HG03439 (cell line): ENCODE measurements at regions not wholly inside any gene's neighbourhood (a gene's known extent, or its start where the extent isn't known, plus 50 kb on each side); places are given as distances from the start of the nearest gene placed in this dataset.

Source experiments
- ATAC-seq: cut with Tn5 transposase; IDR thresholded peaks from one replicate; pipeline ENCODE4 v1.9.1; 2021; ENCODE audit warnings: mild to moderate bottlenecking, moderate library complexity; ENCODE audit not compliant: unreplicated experiment

DNA sequence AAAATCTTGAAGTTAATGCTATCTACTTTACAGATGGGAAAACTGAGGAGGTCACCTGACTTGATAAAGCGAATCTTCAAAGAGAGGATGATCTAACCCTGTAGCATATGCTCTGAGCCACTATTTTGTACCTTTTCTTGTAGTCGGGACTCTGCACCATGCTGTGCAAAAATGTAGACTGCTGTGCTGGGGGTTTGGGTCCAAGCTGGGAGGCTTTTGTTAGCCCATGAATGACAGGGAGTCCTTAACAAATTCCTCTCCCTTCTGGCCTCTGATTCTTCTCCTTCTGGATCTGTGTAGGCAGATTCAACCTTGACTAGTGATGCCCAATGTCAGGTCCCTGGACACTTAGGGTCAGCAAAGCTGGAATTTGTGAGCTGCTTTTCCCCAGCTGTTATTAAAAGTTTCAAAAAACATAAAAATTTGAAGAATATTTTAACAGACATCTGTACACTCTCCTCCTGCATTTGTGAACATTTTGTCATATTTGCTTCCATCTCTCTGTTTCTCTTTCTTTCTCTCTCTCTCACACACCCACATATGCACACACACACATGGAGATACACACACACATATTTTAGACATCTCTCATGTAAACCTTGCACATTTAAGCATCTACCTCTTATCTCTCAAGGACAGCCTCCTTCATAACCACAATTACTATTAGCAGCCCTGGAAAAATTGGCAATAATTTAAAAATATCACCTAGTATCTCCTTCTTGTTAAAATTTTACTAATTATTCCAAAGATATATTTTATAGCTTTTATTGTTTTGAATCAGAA is 335.0 kb upstream of the TRIB2 start:
- ATAC-seq = no peak

DNA sequence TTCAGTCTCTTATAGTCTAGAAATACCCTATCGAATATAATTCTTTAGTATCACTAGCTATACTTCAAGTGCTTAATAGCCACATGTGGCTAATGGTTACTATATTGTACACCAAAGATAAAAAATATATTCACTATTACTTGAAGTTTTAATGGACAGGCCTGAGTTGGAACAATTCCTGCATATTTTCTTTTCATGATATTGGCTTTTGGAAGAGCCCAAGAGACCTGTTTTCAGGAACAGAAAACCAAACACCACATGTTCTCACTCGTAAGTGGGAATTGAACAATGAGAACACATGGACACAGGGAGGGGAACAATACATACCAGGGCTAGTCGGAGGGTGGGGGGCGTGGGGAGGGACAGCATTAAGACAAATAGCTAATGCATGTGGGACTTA is 334.4 kb upstream of the TRIB2 start:
- ATAC-seq = no peak

DNA sequence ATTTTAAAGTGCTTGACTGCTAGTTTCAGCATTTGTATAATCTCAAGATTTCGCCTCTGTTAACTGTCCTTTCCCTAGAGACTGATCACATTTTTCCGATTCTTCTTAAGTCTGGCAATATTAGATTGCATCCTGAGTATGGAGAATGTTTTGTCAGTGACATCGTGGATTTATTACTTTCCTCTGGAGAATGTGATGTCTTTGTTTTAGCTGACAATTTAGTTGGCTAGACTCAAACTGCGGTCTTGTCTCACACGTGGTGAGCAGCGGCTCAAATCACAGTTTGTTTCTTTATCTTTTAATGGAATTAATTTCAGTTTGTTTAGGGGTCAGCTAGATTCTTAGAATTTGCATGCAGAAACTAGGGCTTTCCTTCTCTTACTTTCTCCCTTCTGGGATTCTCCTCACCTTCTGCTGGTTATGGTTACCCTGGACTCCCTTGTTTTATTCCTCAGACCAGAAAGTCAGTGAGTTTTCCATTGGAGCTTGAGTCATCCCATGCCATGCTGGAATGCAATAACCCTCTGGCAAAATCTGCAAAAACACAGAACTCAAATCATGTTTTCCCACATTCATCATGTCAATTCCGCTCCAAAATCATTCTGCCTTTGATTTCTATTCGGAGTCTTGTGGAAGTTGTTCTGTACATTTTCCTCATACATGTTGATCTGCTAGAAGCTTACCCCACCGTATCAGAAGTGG is 327.2 kb upstream of the TRIB2 start:
- no peak for ATAC-seq

DNA sequence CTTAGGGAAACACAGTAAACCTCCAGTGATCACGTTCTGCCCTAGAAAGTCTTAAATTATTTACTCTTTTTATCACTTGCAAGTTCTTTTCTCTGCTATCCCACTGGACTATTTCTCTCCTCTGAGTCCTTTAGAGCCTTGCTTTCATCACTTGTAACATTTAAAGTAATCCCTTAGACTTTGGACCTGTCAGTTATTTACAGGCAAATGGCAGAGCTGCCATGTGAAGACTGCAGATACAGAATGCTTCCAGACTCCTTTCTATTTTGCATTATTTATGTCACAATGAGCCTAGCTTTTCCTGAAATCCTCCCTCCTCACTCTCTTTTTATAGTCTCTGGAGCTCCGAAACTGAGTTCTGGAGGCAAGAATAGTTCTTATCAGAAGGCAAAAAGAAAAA is 325.6 kb upstream of the TRIB2 start:
- ATAC-seq = no peak

DNA sequence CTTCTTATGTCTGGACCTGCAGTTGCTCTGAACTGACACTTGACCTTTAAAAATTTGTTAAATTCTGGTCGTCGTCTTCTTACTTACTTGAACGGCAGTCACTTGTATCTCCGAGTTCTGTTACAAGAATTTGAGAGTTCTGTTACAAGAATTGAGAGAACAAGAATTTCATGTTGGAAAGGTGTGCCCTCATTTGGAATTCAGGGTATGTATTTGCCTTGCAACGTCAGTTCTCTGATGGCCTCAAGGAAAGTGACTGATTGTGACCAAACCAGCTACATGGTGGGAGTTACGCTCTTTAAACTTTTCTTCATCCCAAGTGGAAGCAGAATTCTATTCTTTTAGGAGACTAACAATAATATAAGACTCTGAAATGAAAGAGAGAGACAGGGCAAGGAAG is 320.0 kb upstream of the TRIB2 start:
- ATAC-seq = no peak

DNA sequence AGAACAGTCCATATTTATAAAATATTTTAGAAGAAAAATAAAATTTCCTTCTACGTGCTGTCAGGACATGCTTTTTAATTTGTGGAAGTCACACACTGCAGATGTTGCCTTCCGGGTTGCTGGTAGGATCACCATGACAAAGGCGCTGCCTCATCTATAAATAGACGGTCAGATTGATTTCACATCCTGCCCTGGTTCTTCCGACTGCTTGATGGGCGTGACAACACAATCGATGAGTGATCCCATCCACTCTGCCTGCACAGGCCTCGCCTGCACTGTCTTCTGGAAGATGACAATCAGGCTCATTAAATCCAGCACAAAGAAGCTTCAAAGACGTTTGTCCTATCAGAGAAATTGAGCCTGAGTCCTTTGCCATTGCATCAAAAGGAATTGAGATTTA is 318.9 kb upstream of the TRIB2 start:
- no peak for ATAC-seq

DNA sequence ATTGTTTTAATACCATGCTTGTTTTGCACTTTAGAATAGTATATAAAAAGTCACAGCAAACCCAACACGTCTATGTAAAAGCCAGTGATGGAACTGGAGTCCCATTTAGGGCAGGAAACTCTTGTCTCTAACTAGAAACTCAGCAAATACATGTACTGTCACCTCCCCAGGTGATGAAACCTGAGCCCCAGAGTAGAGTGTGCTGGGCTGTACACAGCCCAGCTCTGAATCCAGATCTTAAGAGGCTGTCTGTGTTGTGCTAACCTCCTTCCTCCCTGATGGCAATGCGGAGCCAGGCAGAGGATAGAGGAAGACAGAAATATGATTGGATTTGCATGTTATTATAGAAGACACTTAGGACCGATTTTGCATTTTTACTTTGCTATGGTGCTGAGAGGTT is 317.5 kb upstream of the TRIB2 start:
- no peak for ATAC-seq

DNA sequence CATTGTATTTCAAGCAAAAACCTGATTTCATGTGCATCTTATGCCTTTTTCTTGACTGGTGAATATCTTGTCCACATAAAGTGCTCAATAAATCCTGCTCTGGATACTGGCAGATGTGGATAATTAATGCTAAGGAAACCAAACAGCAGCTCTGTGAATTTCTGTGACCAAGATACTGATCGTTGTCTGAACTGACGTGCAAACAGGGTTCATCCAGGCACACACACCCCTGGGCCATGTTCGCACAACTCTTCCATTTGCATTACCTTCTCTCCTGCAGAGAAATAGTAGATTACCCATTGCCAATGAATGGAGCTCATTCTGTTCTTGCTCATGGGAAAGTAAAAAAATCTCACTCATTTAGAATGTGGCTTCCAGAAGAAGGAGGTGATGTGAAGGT is 316.2 kb upstream of the TRIB2 start:
- ATAC-seq = no peak

DNA sequence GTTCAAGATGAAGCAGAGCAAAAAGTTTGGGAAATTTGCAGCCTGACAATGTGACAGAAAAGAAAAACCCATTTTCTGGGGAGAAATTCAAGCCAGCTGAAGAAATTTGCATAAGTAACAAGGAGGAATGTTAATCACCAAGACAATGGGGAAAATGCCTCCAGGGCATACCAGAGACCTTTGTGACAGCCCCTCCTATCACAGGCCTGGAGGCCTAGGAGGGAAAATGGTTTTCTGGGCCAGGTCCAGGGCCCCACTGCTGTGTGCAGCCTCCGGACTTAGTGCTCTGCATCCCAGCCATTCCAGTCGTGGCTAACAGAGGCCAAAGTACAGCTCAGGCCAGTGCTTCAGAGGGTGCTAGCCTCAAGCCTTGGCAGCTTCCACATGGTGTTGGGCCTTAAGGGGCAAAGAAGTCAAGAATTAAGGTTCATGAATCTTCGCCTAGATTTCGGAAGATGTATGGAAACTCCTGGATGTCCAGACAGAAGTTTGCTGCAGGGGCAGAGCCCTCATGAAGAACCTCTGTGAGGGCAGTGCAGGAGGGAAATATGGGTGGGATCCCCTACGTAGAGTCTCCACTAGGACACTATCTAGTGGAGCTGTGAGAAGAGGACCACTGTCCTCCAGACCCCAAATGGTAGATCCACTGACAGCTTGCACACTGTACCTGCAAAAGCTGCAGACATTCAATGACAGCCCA is 314.1 kb upstream of the TRIB2 start:
- ATAC-seq = no peak

DNA sequence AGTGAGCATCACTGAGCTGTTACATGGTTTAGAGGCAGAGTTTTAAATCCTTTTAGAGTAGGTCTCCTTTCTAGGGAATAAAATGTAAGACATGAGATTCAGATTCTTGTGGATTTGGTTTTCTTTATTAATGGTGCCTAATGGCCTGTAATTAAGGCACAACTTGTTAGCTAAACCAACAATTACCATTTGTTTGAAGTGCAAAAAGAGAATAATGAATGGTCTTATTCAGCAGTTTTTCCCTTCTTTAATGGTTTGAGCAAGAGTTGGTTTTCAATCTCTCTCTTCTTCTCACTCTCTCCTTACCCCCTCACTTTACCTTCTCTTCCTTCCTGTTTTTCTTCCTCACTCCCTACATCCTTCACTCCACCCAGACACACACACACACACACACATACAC is 312.2 kb upstream of the TRIB2 start:
- ATAC-seq = no peak

DNA sequence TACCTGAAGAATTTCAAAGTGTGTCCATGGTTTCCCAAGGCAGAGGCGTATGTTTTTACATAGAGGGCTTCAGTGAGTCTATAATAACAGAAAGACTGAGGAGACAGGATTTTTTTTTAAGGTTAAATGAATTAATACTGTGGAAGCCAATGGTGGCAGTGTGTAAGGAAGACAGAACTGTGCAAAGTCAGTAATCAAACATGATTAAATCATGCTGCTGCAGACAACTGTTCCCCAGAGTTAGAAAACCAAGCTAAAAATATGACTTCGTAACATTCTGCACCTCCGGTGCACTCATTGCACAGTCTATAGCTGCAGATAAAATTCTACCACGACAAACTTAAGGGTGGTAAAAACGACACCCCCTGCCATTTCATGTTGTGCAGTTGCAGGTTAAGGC is 309.6 kb upstream of the TRIB2 start:
- ATAC-seq = no peak

DNA sequence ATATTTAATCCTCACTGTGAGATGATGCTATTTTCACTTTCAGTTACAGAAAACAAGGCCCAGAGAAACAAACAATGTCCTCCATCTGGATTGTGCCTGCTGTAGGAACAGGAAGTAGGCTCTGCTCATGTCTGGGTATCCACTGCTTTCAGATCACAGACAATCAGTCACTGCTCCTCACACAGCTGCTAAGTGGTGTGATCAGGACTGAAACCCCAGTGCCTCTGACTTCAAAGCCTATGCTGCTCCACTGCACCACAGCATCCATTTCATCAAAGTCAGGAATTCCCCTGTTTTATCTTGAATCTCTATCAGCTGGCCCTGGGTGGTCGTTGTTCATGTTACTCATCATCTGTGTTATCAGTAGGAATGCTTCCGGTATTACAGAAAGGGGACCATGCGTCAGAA is 303.8 kb upstream of the TRIB2 start:
- peak; percentile 81 for ATAC-seq

DNA sequence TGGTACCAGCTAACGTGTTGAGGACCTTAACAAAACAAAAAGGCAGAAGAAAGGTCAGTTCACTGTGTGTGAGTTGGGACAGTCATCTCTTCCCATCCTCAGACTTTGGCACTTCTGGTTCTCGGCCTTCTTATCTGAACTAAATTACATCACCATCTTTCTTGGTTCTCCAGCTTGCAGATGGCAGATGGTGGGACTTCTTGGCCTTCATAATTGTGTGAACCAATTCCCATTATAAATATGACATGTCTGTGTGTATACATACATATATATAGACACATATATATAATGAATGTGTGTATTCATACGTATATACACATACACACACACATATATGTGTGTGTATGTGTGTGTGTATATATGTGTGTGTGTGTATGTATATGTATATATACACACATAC is 301.2 kb upstream of the TRIB2 start:
- ATAC-seq = no peak

DNA sequence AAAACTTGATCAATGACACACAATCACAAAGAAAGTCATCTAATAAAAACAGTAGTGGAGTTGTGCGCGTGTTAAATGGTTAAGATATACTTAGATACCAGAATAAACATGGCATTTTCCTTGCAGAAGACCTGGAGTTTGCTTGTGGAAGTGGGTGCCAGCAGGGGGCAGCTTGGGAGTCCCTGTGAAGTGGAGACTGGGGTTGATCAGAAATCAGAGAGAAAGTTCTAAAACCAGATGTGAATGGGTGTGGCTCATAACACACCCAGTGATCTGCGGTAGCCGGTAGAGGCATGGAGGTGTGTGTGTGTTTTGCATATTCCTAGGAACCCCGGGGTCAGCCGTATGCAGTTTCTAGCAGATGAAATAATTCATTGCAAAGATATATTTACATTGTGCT is 300.1 kb upstream of the TRIB2 start:
- no peak for ATAC-seq

DNA sequence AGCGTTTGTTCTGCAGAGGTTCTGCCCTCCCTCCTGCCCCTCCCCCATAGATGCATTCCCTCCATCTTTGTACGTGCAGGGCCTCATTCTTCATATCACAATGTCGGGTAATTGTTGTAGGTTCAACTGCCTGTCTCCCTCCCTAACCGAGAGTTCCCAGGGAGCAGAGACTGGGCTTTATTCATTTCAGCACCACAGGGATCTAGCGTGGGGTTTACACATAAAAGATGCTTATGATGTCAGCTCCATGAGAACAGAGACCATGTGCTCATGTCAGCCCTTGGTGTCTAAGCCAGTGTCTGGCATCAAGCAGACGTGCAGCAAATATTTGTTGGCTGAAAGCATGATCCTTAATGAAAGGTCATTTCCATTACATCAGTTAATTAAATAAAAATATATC is 298.9 kb upstream of the TRIB2 start:
- no peak for ATAC-seq

DNA sequence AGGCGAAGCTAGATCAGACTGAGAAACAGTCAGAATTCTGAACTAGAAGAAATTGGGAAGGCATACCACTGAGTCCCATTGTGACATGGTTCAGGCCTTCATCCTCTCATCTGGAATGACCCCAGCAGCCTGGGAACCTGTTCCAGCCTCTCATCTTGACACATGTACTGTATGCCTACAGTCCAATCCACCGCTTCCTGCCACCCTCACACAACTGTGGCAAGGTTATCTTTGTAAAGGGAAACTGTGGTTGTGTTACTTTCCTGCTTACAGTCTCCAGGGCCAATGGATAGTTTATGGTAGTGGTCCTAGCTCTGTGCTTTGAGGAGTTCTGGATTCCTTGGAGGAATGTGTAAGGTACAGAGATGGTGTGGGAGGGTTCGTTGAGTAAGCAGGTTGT is 296.9 kb upstream of the TRIB2 start:
- ATAC-seq = no peak

DNA sequence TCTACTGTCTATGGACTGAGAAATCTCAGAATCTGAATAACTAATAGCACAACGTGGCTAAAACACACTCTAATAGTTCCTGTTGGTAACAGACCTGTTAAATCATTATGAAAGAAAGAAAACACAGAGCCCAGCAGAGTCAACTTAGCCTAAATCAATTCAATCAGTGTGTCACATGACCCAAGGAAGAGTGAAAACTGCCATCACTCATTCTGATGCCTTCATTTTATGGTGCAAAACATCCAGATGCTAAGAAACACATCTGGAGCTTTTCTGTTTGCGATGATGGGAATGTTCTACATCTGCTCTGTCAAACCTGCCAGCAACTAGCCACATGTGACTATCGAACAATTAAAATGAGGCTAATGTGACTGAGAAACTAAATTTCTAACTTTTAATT is 295.7 kb upstream of the TRIB2 start:
- no peak for ATAC-seq

DNA sequence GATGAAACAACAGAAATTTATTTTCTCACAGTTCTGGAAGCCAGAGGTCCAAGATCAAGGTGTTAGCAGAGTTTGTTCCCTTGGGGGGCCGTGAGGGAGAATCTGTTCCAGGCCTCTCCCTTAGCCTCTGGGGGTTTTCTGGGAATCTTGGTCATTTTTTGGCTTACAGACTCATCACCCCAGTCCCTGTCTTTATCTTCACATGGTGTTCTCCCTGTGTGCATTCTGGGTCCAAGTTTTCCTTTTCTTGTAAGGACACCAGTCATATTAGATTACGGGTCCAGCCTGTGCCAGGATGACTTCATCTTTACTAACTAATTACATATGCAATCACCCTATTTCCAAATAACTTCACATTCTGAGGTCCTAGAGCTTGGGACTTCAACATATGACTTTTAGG is 292.5 kb upstream of the TRIB2 start:
- ATAC-seq = no peak

DNA sequence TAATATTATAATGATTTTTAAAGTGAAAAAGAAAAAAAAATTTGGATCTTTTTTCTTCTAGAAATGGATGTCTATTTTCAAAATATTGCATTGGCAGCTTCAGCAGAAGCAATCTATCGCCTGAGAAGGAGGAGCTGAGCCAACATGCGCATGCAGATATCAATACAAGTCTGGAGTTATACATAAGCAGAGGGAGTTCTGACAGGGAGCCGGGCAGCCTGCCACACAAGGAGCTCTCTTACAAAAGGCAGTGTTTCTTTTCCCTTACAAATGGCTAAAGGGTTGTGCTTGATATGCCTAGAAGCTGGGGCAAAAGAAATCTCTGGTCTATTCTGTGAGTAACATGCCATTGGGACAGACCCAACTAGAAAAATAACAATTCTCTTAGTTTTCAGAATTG is 291.9 kb upstream of the TRIB2 start:
- ATAC-seq = no peak

DNA sequence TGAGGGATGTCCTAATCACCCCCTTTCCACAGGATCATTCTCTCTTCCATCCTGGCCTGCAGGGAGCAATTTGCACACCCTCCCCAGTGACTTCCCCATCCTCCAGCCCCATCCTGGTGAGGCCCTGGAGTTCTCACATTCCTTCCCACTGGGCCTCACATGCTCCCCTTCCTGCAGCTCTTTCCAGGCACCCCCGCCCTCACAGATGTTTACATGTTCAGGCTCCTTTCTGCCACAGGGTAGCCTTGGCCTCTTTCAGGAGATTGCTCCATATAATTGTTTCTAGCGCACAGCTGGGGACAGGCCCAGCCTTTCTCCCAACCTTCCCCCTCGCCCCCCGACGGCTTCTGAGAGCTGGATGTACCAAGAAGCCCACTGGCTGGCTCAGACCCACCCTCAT is 288.4 kb upstream of the TRIB2 start:
- ATAC-seq = no peak

DNA sequence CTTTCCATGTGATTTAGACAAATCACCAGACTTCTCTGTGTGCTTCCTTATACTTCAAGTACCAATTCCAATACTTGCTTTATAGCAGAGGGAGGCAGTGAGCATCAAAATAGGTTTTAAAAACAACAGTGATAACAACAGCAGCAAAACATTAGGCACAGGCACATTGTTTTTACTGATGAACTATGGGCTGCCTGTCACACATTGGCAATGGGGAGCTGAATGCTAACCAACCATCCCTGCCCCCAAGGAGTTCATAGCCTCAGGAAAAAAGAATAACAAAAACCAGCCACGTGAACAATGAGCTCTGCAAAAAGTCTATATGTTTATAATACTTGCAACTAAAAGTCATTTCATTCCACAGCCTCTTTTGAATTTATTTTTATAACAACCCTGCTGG is 287.9 kb upstream of the TRIB2 start:
- ATAC-seq = no peak

DNA sequence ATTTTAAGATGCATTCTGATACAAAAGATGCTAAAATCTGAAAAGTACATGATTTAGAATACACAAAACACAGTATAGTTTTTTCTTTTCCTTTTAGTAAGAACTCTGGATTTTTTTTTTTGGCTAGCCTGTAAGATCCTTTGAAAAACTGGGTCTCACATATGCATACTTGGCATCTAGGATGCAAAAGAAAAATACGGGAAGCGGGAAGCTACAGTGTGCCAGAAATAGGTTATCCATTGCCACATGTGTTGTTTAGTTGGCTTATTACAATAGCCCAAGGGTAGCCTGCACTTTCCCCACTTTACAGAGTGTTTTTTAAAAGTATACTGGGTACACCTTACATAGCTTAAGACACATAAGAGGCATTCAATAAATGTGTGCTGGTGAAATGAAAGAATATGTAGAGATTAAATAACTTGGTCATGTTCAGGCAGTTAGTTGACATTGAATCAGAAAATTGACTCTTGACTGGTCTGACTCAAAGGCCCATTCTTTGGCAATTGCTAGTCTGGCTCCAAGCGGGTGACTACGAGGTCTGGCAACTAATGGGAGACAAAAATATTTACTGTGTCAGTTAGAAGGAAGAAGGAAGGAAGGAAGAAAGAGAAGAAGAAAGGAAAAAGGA is 286.8 kb upstream of the TRIB2 start:
- ATAC-seq = no peak
